Sigmoid colon (tissue), 6 donors: ENCODE measurements at regions not wholly inside any gene's neighbourhood (a gene's known extent, or its start where the extent isn't known, plus 50 kb on each side); places are given as distances from the start of the nearest gene placed in this dataset.

Experiments used
- DNase-seq: peaks from one replicate; pipeline ENCODE4 v3.0.0-alpha.2; 2019
- H3K27ac ChIP-seq, 4 donors: fragments of 200-600 bp; sonication (generic); one replicate each; pipeline ENCODE4 v1.5.1; 2016 to 2019; ENCODE audit warnings: mild to moderate bottlenecking in 1 of 4
- H3K27me3 ChIP-seq, 3 donors: fragments of 200-600 bp; sonication (generic); one replicate each; pipeline ENCODE4 v1.5.1; 2019; ENCODE audit warnings: mild to moderate bottlenecking in 1 of 3
- H3K36me3 ChIP-seq, 4 donors: fragments of 200-600 bp; sonication (generic); one replicate each; pipeline ENCODE4 v1.5.1; 2016 to 2019
- H3K4me1 ChIP-seq, 4 donors: fragments of 200-600 bp; sonication (generic); one replicate each; pipeline ENCODE4 v1.5.1; 2017 to 2019
- H3K4me3 ChIP-seq, 4 donors: fragments of 200-600 bp; sonication (generic); one replicate each; pipeline ENCODE4 v1.5.1; 2017 to 2019; ENCODE audit warnings: mild to moderate bottlenecking in 2 of 4, moderate library complexity in 1 of 4
- H3K9me3 ChIP-seq, 4 donors: fragments of 200-600 bp in 3 of 4; sonication (generic) in 3 of 4; one replicate each; pipeline versions ENCODE4 v1.5.1 to v1.6.1; 2013 to 2019
- EP300 ChIP-seq, 4 donors: sonication (generic); formaldehyde crosslinking; IDR thresholded peaks; one replicate each; pipeline ENCODE4 v1.6.1; 2017; ENCODE audit warnings: antibody characterized with exemption in 4 of 4
- POLR2A ChIP-seq, 2 donors: fragments of 450-650 bp; IDR thresholded peaks; one replicate each; pipeline ENCODE4 v1.6.1; 2016; ENCODE audit warnings: antibody characterized with exemption in 2 of 2, mild to moderate bottlenecking in 2 of 2, moderate library complexity in 2 of 2
- POLR2AphosphoS5 ChIP-seq, 4 donors: sonication (generic); formaldehyde crosslinking; IDR thresholded peaks; one replicate each; pipeline ENCODE4 v1.6.1; 2017; ENCODE audit warnings: antibody characterized with exemption in 4 of 4
- WGBS, 2 donors: extraction: QIAGEN DNeasy Blood & Tissue Kit; methylation state at CpG; one replicate each; pipeline ENCODE4 v1.1.7; 2013; 5-methylcytosine and 5-hydroxymethylcytosine counted together
- intact Hi-C: fragments of 100-400 bp; cut with DNase I; formaldehyde crosslinking; loops from one replicate; pipeline ENCODE4 v1.15.1; 2023
- TF ChIP-seq, protein P1 (sequence below), 4 experiments: fragments of 450-650 bp in 3 of 4; fragments of 200-600 bp in 1 of 4; IDR thresholded peaks; one replicate each; pipeline ENCODE4 v1.5.1; 2016 to 2019; ENCODE audit warnings: antibody characterized with exemption in 4 of 4, mild to moderate bottlenecking in 3 of 4, moderate library complexity in 2 of 4
- donor health status: healthy with polysubstance abuse.
- donor health status: healthy.

DNA sequence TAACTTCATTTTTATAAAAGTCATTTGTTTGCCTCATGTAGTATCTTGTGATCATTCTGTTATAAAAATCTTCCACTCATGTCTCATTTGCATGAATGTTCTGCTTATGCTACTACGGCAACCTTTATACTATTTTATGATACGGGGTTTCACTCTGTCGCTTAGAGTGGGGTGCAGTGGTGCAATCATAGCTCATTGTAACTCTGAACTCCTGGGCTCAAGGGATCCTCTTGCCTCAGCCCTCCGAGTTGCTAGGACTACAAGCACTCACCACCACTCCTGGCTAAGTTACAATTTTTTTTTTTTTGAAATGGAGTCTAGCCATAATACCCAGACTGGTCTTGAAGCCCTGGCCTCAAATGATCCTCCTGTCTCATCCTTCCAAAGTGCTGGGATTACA is 154.4 kb upstream of the PREP start:
- Histone ChIP-seq H3K4me3 (no peak overlapping the region), H3K4me1 (no peaks in the 10 kb centered on the region), H3K27ac (no peak overlapping the region), H3K36me3 (no peaks in the 10 kb centered on the region), H3K27me3 (no peaks in the 10 kb centered on the region), H3K9me3 (no peaks in the 10 kb centered on the region)
- DNase-seq: no peak
- intact Hi-C loops: no loop called here
- WGBS, 2 donors: 90 to 95% methylated on average over 4 of the region's 4 CpGs
- TF ChIP-seq EP300 (IDR thresholded peaks at IDR 0.05): no peak
- TF ChIP-seq POLR2AphosphoS5 (IDR thresholded peaks at IDR 0.05): no peak
- no peak for TF ChIP-seq POLR2A (IDR thresholded peaks at IDR 0.05)
- TF ChIP-seq, protein P1, sequence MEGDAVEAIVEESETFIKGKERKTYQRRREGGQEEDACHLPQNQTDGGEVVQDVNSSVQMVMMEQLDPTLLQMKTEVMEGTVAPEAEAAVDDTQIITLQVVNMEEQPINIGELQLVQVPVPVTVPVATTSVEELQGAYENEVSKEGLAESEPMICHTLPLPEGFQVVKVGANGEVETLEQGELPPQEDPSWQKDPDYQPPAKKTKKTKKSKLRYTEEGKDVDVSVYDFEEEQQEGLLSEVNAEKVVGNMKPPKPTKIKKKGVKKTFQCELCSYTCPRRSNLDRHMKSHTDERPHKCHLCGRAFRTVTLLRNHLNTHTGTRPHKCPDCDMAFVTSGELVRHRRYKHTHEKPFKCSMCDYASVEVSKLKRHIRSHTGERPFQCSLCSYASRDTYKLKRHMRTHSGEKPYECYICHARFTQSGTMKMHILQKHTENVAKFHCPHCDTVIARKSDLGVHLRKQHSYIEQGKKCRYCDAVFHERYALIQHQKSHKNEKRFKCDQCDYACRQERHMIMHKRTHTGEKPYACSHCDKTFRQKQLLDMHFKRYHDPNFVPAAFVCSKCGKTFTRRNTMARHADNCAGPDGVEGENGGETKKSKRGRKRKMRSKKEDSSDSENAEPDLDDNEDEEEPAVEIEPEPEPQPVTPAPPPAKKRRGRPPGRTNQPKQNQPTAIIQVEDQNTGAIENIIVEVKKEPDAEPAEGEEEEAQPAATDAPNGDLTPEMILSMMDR (IDR thresholded peaks at IDR 0.05): no peak

- 28 to 68% methylated on average over 6 of the region's 6 CpGs for WGBS, 2 donors
- TF ChIP-seq, protein P1 (IDR thresholded peaks at IDR 0.05): no peak
- TF ChIP-seq POLR2A (IDR thresholded peaks at IDR 0.05) (no peak), POLR2AphosphoS5 (IDR thresholded peaks at IDR 0.05) (no peak), EP300 (IDR thresholded peaks at IDR 0.05) (no peak)
These were observed 150.3 kb upstream of the PREP start for GRCh38 chr6:105553171-105553570.

GRCh38 chr6:105550955-105551620 is 148.2 kb upstream of the PREP start:
- DNase-seq: no peak
- H3K4me1 ChIP-seq: peaks cover 0 to 5% (median 0%) of the 10 kb centered on the region in 4 donors
- WGBS, 2 donors: 78 to 90% methylated on average over 5 of the region's 5 CpGs
- no peaks in the 10 kb centered on the region for H3K27me3 ChIP-seq
- H3K27ac ChIP-seq: no peak overlapping the region
- H3K9me3 ChIP-seq: no peaks in the 10 kb centered on the region
- H3K4me3 ChIP-seq: no peak overlapping the region
- H3K36me3 ChIP-seq: no peaks in the 10 kb centered on the region
- intact Hi-C loops: no loop called here
- TF ChIP-seq POLR2A (IDR thresholded peaks at IDR 0.05) (no peak), POLR2AphosphoS5 (IDR thresholded peaks at IDR 0.05) (no peak), EP300 (IDR thresholded peaks at IDR 0.05) (no peak)
- TF ChIP-seq, protein P1 (IDR thresholded peaks at IDR 0.05): no peak

More at GRCh38 chr6:105553171-105553570, 150.3 kb upstream of the PREP start:
- Histone ChIP-seq H3K9me3 (no peaks in the 10 kb centered on the region), H3K36me3 (no peaks in the 10 kb centered on the region), H3K4me1 (peaks cover 0 to 5% (median 0%) of the 10 kb centered on the region in 4 donors), H3K27me3 (no peaks in the 10 kb centered on the region), H3K4me3 (no peak overlapping the region), H3K27ac (no peak overlapping the region)
- DNase-seq: no peak
- intact Hi-C loops: no loop called here

- H3K4me1 ChIP-seq: peaks cover 0 to 4% (median 0%) of the 10 kb centered on the region in 4 donors
- no peaks in the 10 kb centered on the region for H3K9me3 ChIP-seq
- DNase-seq: no peak
- H3K27me3 ChIP-seq: no peaks in the 10 kb centered on the region
- intact Hi-C loops: no loop called here
- no peaks in the 10 kb centered on the region for H3K36me3 ChIP-seq
- no peak overlapping the region for H3K27ac ChIP-seq
- WGBS, 2 donors: 62 to 69% methylated on average over 2 of the region's 2 CpGs
- H3K4me3 ChIP-seq: no peak overlapping the region
- no peak for TF ChIP-seq POLR2AphosphoS5 (IDR thresholded peaks at IDR 0.05)
- no peak for TF ChIP-seq EP300 (IDR thresholded peaks at IDR 0.05)
These were observed 143.9 kb upstream of the PREP start for GRCh38 chr6:105546754-105547153.

GRCh38 chr6:105545947-105546731 is 143.3 kb upstream of the PREP start:
- 45 to 66% methylated on average over 11 of the region's 11 CpGs for WGBS, 2 donors
- no peaks in the 10 kb centered on the region for H3K36me3 ChIP-seq
- intact Hi-C loops: no loop called here
- no peak overlapping the region for H3K4me3 ChIP-seq
- no peak for DNase-seq
- H3K4me1 ChIP-seq: no peaks in the 10 kb centered on the region
- TF ChIP-seq POLR2A (IDR thresholded peaks at IDR 0.05): no peak
- peak in 1 of 4 donors; percentile 37 for TF ChIP-seq POLR2AphosphoS5 (IDR thresholded peaks at IDR 0.05)
- no peaks in the 10 kb centered on the region for H3K9me3 ChIP-seq
- H3K27ac ChIP-seq: no peak overlapping the region
- no peaks in the 10 kb centered on the region for H3K27me3 ChIP-seq
